ENCODE measurements at regions not wholly inside any gene's neighbourhood (a gene's known extent, or its start where the extent isn't known, plus 50 kb on each side); places are given as distances from the start of the nearest gene placed in this dataset.

- TF ChIP-seq POLR2AphosphoS5 (IDR thresholded peaks at IDR 0.05; ENCODE audit: low read depth, low read length) (no peak), SIN3A (IDR thresholded peaks at IDR 0.05; ENCODE audit: borderline replicate concordance, insufficient read depth, low read length) (no peak), FOXP2 (optimal IDR thresholded peaks at IDR 0.05; ENCODE audit: borderline replicate concordance, extremely low read depth, extremely low read length, insufficient read depth) (no peak)
Observed at GRCh38 chr6:113475392-113475791, 381.8 kb upstream of the MARCKS start.
